Naive B cell (primary cell): ENCODE measurements at regions not wholly inside any gene's neighbourhood (a gene's known extent, or its start where the extent isn't known, plus 50 kb on each side); places are given as distances from the start of the nearest gene placed in this dataset.

Experiments
- ATAC-seq, 2 donors: fragments of 150-1000 bp; cut with Tn5 transposase; 2 replicates each; pipeline ENCODE4 v1.10.0; 2021; ENCODE audit warnings: low read depth in 2 of 2, mild to moderate bottlenecking in 2 of 2, moderate library complexity in 2 of 2
- DNase-seq: peaks from one replicate; pipeline ENCODE4 v3.0.0; 2022
- H3K27ac Mint-ChIP-seq, 6 donors: one replicate each; pipeline ENCODE4 v1.8.0; 2020 to 2022; ENCODE audit warnings: mild to moderate bottlenecking in 6 of 6, mixed read lengths in 6 of 6, moderate library complexity in 5 of 6, inconsistent platforms in 2 of 6
- H3K27me3 Mint-ChIP-seq, 3 donors: one replicate each; pipeline ENCODE4 v1.8.0; 2021 to 2022; ENCODE audit warnings: mixed read lengths in 3 of 3, mild to moderate bottlenecking in 1 of 3
- H3K36me3 Mint-ChIP-seq, 2 donors: one replicate each; pipeline ENCODE4 v1.8.0; 2020 to 2022; ENCODE audit warnings: mixed read lengths in 2 of 2, inconsistent platforms in 1 of 2, mild to moderate bottlenecking in 1 of 2
- H3K4me1 Mint-ChIP-seq, 3 donors: one replicate each; pipeline ENCODE4 v1.8.0; 2020 to 2022; ENCODE audit warnings: mixed read lengths in 3 of 3, inconsistent platforms in 1 of 3, mild to moderate bottlenecking in 1 of 3, moderate library complexity in 1 of 3
- H3K4me3 Mint-ChIP-seq, 8 donors: one replicate each; pipeline ENCODE4 v1.8.0; 2020 to 2022; ENCODE audit warnings: mild to moderate bottlenecking in 8 of 8, mixed read lengths in 8 of 8, moderate library complexity in 8 of 8, inconsistent platforms in 2 of 8
- H3K9me3 Mint-ChIP-seq, 7 donors: one replicate each; pipeline ENCODE4 v1.8.0; 2020 to 2022; ENCODE audit warnings: mixed read lengths in 7 of 7, mild to moderate bottlenecking in 5 of 7, inconsistent platforms in 2 of 7, moderate library complexity in 1 of 7

GRCh38 chr13:26968431-26969341, 202.9 kb downstream of the USP12 start:
- Mint-ChIP-seq H3K36me3 (no peaks in the 10 kb centered on the region), H3K9me3 (peaks cover 0 to 4% (median 0%) of the 10 kb centered on the region in 7 donors), H3K27ac (no peak overlapping the region), H3K4me3 (no peak overlapping the region), H3K27me3 (peaks cover 9 to 10% (median 10%) of the 10 kb centered on the region in 3 donors), H3K4me1 (peaks cover 5 to 19% (median 12%) of the 10 kb centered on the region in 3 donors)
- no peak for ATAC-seq
- DNase-seq, result no peak

- no peak for DNase-seq
- H3K27me3 Mint-ChIP-seq, result peaks cover 4 to 10% (median 5%) of the 10 kb centered on the region in 3 donors
- H3K27ac Mint-ChIP-seq, result peak overlapping the region in 1 of 6 donors; percentile 56
- no peaks in the 10 kb centered on the region for H3K9me3 Mint-ChIP-seq
- H3K36me3 Mint-ChIP-seq, result no peaks in the 10 kb centered on the region
- H3K4me1 Mint-ChIP-seq, result peaks cover 5 to 10% (median 6%) of the 10 kb centered on the region in 3 donors
- no peak overlapping the region for H3K4me3 Mint-ChIP-seq
- ATAC-seq, result no peak
Observed at GRCh38 chr13:26967119-26968038, 204.2 kb downstream of the USP12 start.

GRCh38 chr13:26966701-26967080, 204.9 kb downstream of the USP12 start:
- Mint-ChIP-seq H3K27ac (no peak overlapping the region), H3K9me3 (no peaks in the 10 kb centered on the region), H3K27me3 (peaks cover 4 to 10% (median 5%) of the 10 kb centered on the region in 3 donors), H3K36me3 (no peaks in the 10 kb centered on the region), H3K4me3 (no peak overlapping the region), H3K4me1 (peaks cover 0 to 4% (median 2%) of the 10 kb centered on the region in 3 donors)
- DNase-seq (no peak), ATAC-seq (no peak)

GRCh38 chr13:26965952-26966700, 205.5 kb downstream of the USP12 start:
- Mint-ChIP-seq H3K27ac (no peak overlapping the region), H3K9me3 (no peaks in the 10 kb centered on the region), H3K4me3 (peak overlapping the region in 1 of 8 donors; percentile 25), H3K4me1 (peaks cover 0 to 4% (median 2%) of the 10 kb centered on the region in 3 donors), H3K36me3 (no peaks in the 10 kb centered on the region), H3K27me3 (peaks cover 4 to 10% (median 5%) of the 10 kb centered on the region in 3 donors)
- ATAC-seq, result no peak
- no peak for DNase-seq

GRCh38 chr13:26964278-26965250, 204.0 kb upstream of the GPR12 start:
- no peak overlapping the region for H3K27ac Mint-ChIP-seq
- no peak for DNase-seq
- H3K9me3 Mint-ChIP-seq, result no peaks in the 10 kb centered on the region

GRCh38 chr13:26962671-26963070, 202.1 kb upstream of the GPR12 start:
- peaks cover 0 to 4% (median 2%) of the 10 kb centered on the region in 3 donors for H3K4me1 Mint-ChIP-seq
- H3K4me3 Mint-ChIP-seq, result no peak overlapping the region
- ATAC-seq (no peak), DNase-seq (no peak)
- H3K9me3 Mint-ChIP-seq, result no peaks in the 10 kb centered on the region
- peaks cover 13 to 20% (median 15%) of the 10 kb centered on the region in 3 donors for H3K27me3 Mint-ChIP-seq
- no peaks in the 10 kb centered on the region for H3K36me3 Mint-ChIP-seq
- no peak overlapping the region for H3K27ac Mint-ChIP-seq

More at GRCh38 chr13:26964278-26965250, 204.0 kb upstream of the GPR12 start:
- peaks cover 0 to 4% (median 2%) of the 10 kb centered on the region in 3 donors for H3K4me1 Mint-ChIP-seq
- H3K36me3 Mint-ChIP-seq, result no peaks in the 10 kb centered on the region
- H3K27me3 Mint-ChIP-seq, result peaks cover 7 to 13% (median 9%) of the 10 kb centered on the region in 3 donors
- no peak overlapping the region for H3K4me3 Mint-ChIP-seq
- no peak for ATAC-seq

- H3K36me3 Mint-ChIP-seq, result no peaks in the 10 kb centered on the region
- H3K27ac Mint-ChIP-seq, result peak overlapping the region in 1 of 6 donors; percentile 15
- no peak for ATAC-seq
- H3K4me3 Mint-ChIP-seq, result no peak overlapping the region
- no peaks in the 10 kb centered on the region for H3K9me3 Mint-ChIP-seq
- H3K4me1 Mint-ChIP-seq, result peaks cover 0 to 4% (median 2%) of the 10 kb centered on the region in 3 donors
- no peak for DNase-seq
- peaks cover 15 to 21% (median 18%) of the 10 kb centered on the region in 3 donors for H3K27me3 Mint-ChIP-seq
Observed at GRCh38 chr13:26961890-26962615, 201.5 kb upstream of the GPR12 start.

- H3K4me3 Mint-ChIP-seq, result no peak overlapping the region
Observed at GRCh38 chr13:26957182-26957581, 196.6 kb upstream of the GPR12 start.

GRCh38 chr13:26956522-26957142, 196.0 kb upstream of the GPR12 start:
- peaks cover 18 to 34% (median 31%) of the 10 kb centered on the region in 3 donors for H3K27me3 Mint-ChIP-seq
- H3K27ac Mint-ChIP-seq, result no peak overlapping the region
- no peaks in the 10 kb centered on the region for H3K36me3 Mint-ChIP-seq
- DNase-seq, result no peak
- no peak for ATAC-seq
- H3K4me1 Mint-ChIP-seq, result no peaks in the 10 kb centered on the region
- H3K9me3 Mint-ChIP-seq, result no peaks in the 10 kb centered on the region
- H3K4me3 Mint-ChIP-seq, result no peak overlapping the region

More at GRCh38 chr13:26957182-26957581, 196.6 kb upstream of the GPR12 start:
- H3K27ac Mint-ChIP-seq, result no peak overlapping the region
- no peaks in the 10 kb centered on the region for H3K36me3 Mint-ChIP-seq
- peaks cover 18 to 34% (median 31%) of the 10 kb centered on the region in 3 donors for H3K27me3 Mint-ChIP-seq
- H3K4me1 Mint-ChIP-seq, result no peaks in the 10 kb centered on the region
- DNase-seq (no peak), ATAC-seq (no peak)
- no peaks in the 10 kb centered on the region for H3K9me3 Mint-ChIP-seq

- no peak for ATAC-seq
- H3K36me3 Mint-ChIP-seq, result no peaks in the 10 kb centered on the region
Observed at GRCh38 chr13:26954976-26955375, 194.4 kb upstream of the GPR12 start.

GRCh38 chr13:26953291-26953690, 192.7 kb upstream of the GPR12 start:
- Mint-ChIP-seq H3K27ac (peak overlapping the region in 1 of 6 donors; percentile 13), H3K4me1 (no peaks in the 10 kb centered on the region), H3K9me3 (no peaks in the 10 kb centered on the region), H3K36me3 (no peaks in the 10 kb centered on the region), H3K27me3 (peaks cover 4 to 25% (median 20%) of the 10 kb centered on the region in 3 donors), H3K4me3 (no peak overlapping the region)
- ATAC-seq, result no peak
- DNase-seq, result no peak

More at GRCh38 chr13:26954976-26955375, 194.4 kb upstream of the GPR12 start:
- no peaks in the 10 kb centered on the region for H3K9me3 Mint-ChIP-seq
- H3K4me3 Mint-ChIP-seq, result no peak overlapping the region
- H3K27ac Mint-ChIP-seq, result no peak overlapping the region
- peaks cover 12 to 34% (median 31%) of the 10 kb centered on the region in 3 donors for H3K27me3 Mint-ChIP-seq
- DNase-seq, result no peak
- H3K4me1 Mint-ChIP-seq, result no peaks in the 10 kb centered on the region
